DND-41 (cell line): ENCODE measurements at regions not wholly inside any gene's neighbourhood (a gene's known extent, or its start where the extent isn't known, plus 50 kb on each side); places are given as distances from the start of the nearest gene placed in this dataset.

Source experiments
- ATAC-seq: fragments of 200-7000 bp; cut with Tn5 transposase; 3 replicates; pipeline ENCODE4 v1.9.1; 2021; ENCODE audit warnings: low read depth; ENCODE audit not compliant: insufficient read depth
- DNase-seq: peaks from one replicate; pipeline ENCODE4 v3.0.0-alpha.2; 2020
- H2AFZ ChIP-seq: 2 replicates; pipeline ENCODE4 v1.6.0; 2012; ENCODE audit warnings: low read depth, low read length
- H3K27ac ChIP-seq: 2 replicates; pipeline ENCODE4 v1.5.1; 2012; ENCODE audit warnings: low read length, inconsistent platforms
- H3K27me3 ChIP-seq: fragments of 200-600 bp; sonication (generic); 2 replicates; pipeline ENCODE4 v1.6.0; 2012; ENCODE audit warnings: low read length, mild to moderate bottlenecking, inconsistent platforms; ENCODE audit not compliant: insufficient read depth, poor library complexity
- H3K36me3 ChIP-seq: 2 replicates; pipeline ENCODE4 v1.5.1; 2012; ENCODE audit warnings: low read length, inconsistent platforms; ENCODE audit not compliant: insufficient read depth
- H3K4me1 ChIP-seq: 2 replicates; pipeline ENCODE4 v1.5.1; 2012; ENCODE audit warnings: mild to moderate bottlenecking, low read length; ENCODE audit not compliant: insufficient read depth
- H3K4me2 ChIP-seq: 2 replicates; pipeline ENCODE4 v1.6.0; 2012; ENCODE audit warnings: mild to moderate bottlenecking, moderate library complexity, low read length, inconsistent platforms; ENCODE audit not compliant: insufficient read depth
- H3K4me3 ChIP-seq, 2 experiments: fragments of 200-600 bp in 1 of 2; shearing (Covaris generic) in 1 of 2; 2 replicates each; pipeline ENCODE4 v1.5.1; 2012 to 2016; ENCODE audit warnings: inconsistent platforms in 2 of 2, low read length in 2 of 2, mild to moderate bottlenecking in 2 of 2, low read depth in 1 of 2, moderate library complexity in 1 of 2
- H3K79me2 ChIP-seq: 2 replicates; pipeline ENCODE4 v1.6.0; 2012; ENCODE audit warnings: low read length, inconsistent platforms; ENCODE audit not compliant: insufficient read depth
- H3K9ac ChIP-seq: 2 replicates; pipeline ENCODE4 v1.6.0; 2012; ENCODE audit warnings: low read depth, mild to moderate bottlenecking, inconsistent platforms, low read length, moderate library complexity
- H3K9me3 ChIP-seq: 2 replicates; pipeline ENCODE4 v1.5.1; 2012; ENCODE audit warnings: low read length, moderate library complexity, mild to moderate bottlenecking, inconsistent platforms; ENCODE audit not compliant: insufficient read depth, severe bottlenecking
- H4K20me1 ChIP-seq: 2 replicates; pipeline ENCODE4 v1.6.0; 2012; ENCODE audit warnings: low read length; ENCODE audit not compliant: insufficient read depth
- EZH2 ChIP-seq: IDR thresholded peaks from 3 replicates; pipeline ENCODE4 v1.6.1; 2012; ENCODE audit warnings: borderline replicate concordance, low read depth, mild to moderate bottlenecking, moderate library complexity, low read length, inconsistent platforms; ENCODE audit not compliant: severe bottlenecking
- TF ChIP-seq, protein P1 (sequence below): IDR thresholded peaks from 2 replicates; pipeline ENCODE4 v1.5.1; 2012; ENCODE audit warnings: borderline replicate concordance, low read length, moderate library complexity, mild to moderate bottlenecking; ENCODE audit not compliant: poor library complexity, severe bottlenecking; ENCODE audit errors: extremely low read depth

DNA sequence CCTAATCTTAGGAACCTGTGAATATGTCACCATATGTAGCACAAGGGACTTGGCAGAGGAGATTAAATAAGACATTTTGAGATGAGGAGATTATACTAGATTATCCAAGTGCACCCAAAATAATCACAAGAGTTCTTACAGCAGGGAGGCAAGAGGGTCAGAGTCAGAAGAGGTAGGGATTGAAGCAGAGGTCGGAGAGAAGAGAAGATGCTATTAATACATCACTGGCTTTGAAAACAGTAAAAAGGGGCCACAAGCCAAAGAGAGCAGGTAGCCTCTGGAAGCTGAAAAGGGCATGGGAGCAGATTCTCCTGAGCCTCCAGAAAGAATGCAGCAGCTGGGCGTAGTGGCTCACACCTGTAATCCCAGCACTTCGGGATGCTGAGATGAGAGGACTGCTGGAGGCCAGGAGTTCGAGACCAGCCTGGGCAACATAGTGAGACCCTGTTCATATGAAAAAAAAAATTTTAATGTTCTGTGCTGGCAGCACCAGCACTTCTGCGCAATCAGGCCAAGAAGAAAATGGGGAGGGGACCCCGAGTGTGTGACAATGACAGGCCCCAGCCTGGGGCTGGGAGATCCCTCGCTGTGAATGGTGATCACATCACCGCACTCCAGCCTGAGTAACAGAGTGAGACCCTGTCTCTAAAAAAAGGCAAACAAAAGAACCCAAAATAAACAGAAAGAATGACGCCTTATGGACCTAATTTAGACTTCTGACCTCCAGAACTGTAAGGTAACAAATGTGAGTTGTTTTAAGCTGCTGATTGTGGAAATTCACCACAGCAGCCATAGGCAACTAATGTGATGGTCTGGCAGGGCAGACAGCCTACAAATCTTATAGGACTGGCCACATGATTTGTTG is 275.4 kb downstream of the MRTFB start:
- no peak for TF ChIP-seq EZH2
- TF ChIP-seq, protein P1, sequence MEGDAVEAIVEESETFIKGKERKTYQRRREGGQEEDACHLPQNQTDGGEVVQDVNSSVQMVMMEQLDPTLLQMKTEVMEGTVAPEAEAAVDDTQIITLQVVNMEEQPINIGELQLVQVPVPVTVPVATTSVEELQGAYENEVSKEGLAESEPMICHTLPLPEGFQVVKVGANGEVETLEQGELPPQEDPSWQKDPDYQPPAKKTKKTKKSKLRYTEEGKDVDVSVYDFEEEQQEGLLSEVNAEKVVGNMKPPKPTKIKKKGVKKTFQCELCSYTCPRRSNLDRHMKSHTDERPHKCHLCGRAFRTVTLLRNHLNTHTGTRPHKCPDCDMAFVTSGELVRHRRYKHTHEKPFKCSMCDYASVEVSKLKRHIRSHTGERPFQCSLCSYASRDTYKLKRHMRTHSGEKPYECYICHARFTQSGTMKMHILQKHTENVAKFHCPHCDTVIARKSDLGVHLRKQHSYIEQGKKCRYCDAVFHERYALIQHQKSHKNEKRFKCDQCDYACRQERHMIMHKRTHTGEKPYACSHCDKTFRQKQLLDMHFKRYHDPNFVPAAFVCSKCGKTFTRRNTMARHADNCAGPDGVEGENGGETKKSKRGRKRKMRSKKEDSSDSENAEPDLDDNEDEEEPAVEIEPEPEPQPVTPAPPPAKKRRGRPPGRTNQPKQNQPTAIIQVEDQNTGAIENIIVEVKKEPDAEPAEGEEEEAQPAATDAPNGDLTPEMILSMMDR, result no peak
- Histone ChIP-seq H3K4me1 (no peaks in the 10 kb centered on the region), H3K79me2 (no peaks in the 10 kb centered on the region), H3K4me3 (no peak overlapping the region), H3K4me2 (no peak overlapping the region), H3K9ac (no peak overlapping the region), H4K20me1 (no peaks in the 10 kb centered on the region), H3K36me3 (no peaks in the 10 kb centered on the region), H3K9me3 (peaks cover 2% of the 10 kb centered on the region), H3K27ac (no peak overlapping the region), H3K27me3 (no peaks in the 10 kb centered on the region), H2AFZ (no peak overlapping the region)
- no peak for DNase-seq
- ATAC-seq, result no peak

GRCh38 chr16:14345512-14346115 is 274.5 kb downstream of the MRTFB start:
- H2AFZ ChIP-seq, result no peak overlapping the region
- H3K79me2 ChIP-seq, result no peaks in the 10 kb centered on the region
- H4K20me1 ChIP-seq, result no peaks in the 10 kb centered on the region
- no peak overlapping the region for H3K27ac ChIP-seq
- H3K4me1 ChIP-seq, result no peaks in the 10 kb centered on the region
- no peaks in the 10 kb centered on the region for H3K36me3 ChIP-seq
- no peak overlapping the region for H3K4me2 ChIP-seq
- DNase-seq (no peak), ATAC-seq (no peak)
- H3K9ac ChIP-seq, result no peak overlapping the region
- no peak overlapping the region for H3K4me3 ChIP-seq
- H3K27me3 ChIP-seq, result no peaks in the 10 kb centered on the region
- H3K9me3 ChIP-seq, result peaks cover 2% of the 10 kb centered on the region
- TF ChIP-seq EZH2, result no peak
- TF ChIP-seq, protein P1, result no peak

DNA sequence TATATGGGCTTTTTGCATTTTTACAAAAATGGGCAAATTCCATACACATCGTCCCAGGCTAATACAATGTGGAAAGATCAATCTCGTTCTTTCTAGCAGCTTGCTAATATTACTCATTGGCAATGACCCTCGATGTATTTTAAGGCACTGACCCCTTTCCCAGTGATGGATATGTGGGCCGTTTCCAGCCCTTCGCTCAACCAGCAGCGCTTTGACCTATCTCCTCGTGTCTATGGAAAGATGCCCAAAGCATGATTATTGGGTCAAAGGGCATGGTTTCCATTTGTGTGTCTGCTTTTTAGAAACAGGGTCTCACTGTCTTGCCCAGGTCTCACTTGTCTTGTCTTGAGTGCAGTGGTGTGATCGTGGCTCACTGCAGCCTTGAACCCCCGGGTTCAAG is 273.8 kb downstream of the MRTFB start:
- Histone ChIP-seq H3K36me3 (no peaks in the 10 kb centered on the region), H3K4me2 (no peak overlapping the region), H3K27ac (no peak overlapping the region), H4K20me1 (no peaks in the 10 kb centered on the region), H3K79me2 (no peaks in the 10 kb centered on the region), H3K4me1 (no peaks in the 10 kb centered on the region), H2AFZ (no peak overlapping the region), H3K4me3 (no peak overlapping the region), H3K9ac (no peak overlapping the region), H3K9me3 (peaks cover 2% of the 10 kb centered on the region), H3K27me3 (no peaks in the 10 kb centered on the region)
- DNase-seq (no peak), ATAC-seq (no peak)
- no peak for TF ChIP-seq EZH2
- TF ChIP-seq, protein P1, result no peak
